ENCODE measurements at regions not wholly inside any gene's neighbourhood (a gene's known extent, or its start where the extent isn't known, plus 50 kb on each side); places are given as distances from the start of the nearest gene placed in this dataset.

DNA sequence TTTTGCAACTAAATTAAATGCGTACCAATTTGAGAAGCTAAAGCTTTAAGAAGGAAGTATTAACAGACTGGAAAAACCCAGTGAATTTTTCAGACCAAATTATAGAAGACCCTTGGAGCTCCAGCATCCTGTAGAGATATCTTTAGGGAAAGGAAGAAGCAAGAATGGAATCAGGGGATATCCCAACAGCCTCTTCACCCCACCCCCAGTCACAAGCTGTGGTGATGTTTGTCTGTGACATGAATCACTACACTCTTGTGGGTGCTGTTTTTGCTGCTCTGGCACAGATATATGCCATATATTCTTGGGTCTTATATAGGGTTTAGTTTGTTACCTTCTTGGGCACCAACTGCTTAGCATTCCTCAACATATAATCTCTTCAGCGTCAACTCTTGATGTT, 78.5 kb upstream of the BCL6 start:
- no peak for DNase-seq (ENCODE audit: low read depth)

- no peak for DNase-seq (ENCODE audit: low read depth)
These were observed 82.5 kb upstream of the BCL6 start for GRCh38 chr3:187827723-187828122.

DNA sequence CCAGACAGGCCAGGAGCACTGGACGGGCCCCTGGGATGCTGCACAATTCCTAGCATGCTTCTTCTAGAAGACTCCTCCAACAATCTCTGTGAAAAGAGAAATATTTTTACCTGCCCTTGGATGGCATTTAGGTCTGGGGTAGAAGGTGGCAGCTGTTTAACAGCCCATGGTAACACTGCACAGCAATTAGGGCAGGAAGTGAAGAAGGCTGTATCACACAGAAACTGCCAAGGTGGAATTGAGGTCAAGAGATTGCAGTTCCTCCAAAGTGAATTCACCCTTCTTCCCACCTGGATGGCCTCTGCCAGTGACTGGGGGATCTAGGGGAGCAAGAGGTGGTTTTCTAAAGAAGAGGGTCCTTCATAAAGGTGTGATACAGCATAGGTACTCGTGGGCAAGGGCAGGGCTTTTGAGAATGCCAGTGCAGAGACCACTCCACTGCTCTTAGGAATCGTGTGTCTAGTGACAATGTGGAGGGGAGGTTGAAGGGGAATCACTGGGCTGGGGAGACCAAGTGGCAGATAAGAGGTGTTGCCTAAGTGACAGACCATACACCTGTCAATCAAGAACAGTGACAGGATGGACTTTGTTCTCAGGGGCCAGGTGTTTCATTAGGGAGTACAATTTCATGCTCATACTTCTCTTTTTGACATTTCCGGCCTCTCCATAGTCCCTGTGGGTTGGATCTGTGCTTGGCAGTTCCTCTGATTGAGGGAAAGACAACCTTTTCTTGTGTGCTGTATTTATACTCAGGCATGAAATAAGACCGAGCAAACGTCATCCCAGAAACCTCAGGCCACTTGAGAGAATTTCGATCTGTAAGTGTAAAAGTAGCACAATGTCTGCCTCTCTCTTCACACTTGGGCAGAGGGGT, 83.5 kb upstream of the BCL6 start:
- DNase-seq (ENCODE audit: low read depth) = no peak

GRCh38 chr3:187830181-187830580, 84.9 kb upstream of the BCL6 start:
- DNase-seq (ENCODE audit: low read depth) = no peak

DNA sequence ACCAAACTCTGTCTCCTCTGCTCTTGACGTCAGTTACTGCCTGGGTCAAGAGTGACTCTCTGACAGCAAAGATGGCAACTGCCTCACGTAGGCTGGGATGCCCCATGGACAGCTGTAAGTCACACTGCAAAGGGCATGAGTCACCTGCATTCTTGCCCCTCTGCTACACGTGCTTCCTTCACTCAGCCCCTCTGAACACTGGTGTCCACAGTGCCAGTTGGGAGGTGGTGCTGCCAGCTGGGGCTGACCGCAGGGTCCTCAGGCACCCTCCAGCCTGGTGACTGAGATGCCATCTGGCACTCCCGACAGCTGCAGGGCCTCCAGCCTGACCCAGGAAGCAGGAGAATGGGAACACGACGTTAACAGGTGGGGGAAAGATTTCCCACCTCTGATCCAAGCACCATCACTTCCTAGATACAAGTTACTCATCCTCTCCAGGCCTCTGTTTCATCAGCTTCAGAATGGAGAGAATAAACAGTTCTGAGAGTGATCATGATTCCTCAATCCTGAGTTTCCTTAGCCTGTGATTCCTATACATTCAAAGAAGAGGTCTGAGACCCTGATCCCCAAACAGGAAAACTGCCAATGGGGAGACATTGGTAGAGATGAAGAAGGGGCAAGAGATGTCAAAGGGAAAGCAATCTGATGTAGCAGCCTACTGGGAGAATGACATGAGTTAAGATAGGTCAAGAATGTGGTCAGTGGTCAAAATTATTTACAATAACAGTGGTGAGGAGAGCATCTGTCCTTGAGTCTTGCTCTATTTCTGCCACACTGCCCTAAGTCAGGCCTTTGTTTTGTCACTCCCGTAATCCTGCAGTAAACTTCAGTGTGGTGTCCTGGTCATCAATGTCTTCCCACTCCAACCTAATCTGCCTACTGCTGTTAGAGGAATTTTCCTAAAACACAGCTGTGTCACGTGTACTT, 86.1 kb upstream of the BCL6 start:
- DNase-seq (ENCODE audit: low read depth) = no peak

- no peak for DNase-seq (ENCODE audit: low read depth)
These were observed 86.9 kb upstream of the BCL6 start for GRCh38 chr3:187832202-187832601.

DNA sequence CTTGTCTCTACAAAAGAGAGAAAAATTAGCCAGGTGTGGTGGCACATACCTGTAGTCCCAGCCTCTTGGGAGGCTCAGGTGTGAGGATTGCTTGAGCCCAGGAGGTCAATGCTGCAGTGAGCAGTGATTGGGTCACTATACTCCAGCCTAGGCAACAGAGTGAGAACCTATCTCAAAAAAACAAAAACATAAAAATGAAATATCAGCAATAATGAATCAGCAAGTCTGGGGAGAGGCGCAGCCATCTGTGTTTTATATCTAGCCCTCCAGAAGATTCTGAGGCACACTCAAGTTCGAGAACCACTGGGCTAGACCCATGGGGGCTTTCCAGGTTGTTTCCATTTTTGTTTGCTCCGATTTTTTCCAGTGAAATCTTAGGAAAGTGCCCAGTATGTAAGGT, 88.1 kb upstream of the BCL6 start:
- DNase-seq (ENCODE audit: low read depth) = no peak

- peak; percentile 20 for DNase-seq (ENCODE audit: low read depth)
These were observed 88.7 kb upstream of the BCL6 start for GRCh38 chr3:187833799-187834578.

DNA sequence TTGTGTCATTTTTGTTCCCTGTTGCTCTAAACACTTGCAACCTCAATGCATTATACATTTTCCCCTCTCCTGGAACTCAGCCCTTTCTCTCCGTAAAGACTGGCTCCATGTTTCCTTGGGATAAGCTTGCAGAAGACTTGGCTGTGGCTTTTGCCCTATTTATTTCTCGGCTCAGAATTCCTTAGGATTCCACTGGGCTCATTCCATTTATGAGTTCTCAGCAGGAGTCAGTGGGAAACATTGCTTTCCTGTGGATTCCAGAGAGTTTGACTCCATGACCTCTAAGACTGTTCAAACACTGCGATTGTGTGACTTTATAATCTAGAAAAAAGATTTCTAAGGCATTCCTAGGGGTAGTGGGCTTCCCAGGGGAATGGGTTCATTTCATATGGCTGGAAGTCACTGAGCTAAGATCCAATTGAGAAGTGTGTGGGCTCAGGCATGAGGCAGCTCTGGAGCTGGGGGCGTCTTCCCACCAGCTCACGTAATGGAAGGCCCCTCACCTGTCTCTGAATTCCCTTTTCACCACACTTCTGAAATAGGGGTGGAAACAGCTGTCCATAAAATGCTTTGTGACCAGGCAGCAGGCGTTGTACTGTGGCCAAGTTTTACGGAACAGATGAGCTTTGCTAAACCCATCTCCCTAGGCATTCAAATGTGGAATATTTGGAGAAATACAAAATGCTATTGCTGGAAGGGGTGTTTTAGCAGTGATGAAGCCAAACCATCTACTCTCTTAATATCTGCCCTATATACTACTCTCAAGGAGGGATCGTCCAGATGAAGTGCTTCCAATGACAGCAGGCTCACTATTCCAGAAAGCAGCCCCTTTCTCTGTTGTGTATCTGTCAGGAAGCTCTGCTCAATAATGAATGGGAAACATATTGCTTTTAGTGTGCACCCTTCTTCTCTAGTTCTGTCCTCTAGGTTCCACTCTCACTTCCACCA, 91.8 kb upstream of the BCL6 start:
- no peak for DNase-seq (ENCODE audit: low read depth)

GRCh38 chr3:187838016-187838540, 92.8 kb upstream of the BCL6 start:
- DNase-seq (ENCODE audit: low read depth) = no peak

DNA sequence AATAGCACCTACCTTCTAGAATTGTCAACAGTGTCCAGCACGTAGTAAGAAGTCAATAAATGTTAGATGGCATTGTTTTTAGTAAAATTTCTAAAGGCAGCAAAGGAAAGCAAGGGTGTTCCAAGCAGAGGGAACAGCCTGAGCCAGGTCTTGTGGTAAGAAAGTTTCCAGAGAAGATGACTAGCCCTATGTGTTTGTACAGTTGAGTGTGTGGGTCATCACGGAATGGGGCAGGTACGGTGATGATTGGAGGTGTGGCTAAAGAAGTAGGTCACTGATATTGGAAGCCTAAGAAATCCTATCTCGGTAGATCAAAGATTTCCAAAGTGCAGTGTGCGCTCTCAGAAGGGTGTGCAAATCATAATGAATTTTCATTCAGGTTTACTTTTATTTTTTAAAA, 94.2 kb upstream of the BCL6 start:
- no peak for DNase-seq (ENCODE audit: low read depth)

DNA sequence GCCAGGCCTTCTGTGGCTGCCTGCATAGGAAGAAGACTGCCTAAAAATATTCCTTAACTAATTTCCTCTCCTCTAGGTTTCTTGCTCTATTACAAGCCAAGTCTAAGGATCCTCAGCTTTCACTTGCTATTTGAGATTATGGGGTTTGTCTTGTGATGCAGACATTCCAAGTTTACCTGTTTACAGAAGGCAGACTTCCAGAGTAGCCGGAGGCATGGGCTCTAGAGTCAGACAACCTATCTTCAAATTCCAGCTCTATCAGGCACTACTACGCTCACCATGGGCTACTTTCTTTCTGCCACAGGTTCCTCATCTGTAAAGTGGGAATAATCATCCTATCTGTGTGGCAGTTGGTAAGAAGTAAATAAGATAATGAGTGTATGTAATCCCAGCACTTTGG, 95.6 kb upstream of the BCL6 start:
- DNase-seq (ENCODE audit: low read depth) = no peak

DNA sequence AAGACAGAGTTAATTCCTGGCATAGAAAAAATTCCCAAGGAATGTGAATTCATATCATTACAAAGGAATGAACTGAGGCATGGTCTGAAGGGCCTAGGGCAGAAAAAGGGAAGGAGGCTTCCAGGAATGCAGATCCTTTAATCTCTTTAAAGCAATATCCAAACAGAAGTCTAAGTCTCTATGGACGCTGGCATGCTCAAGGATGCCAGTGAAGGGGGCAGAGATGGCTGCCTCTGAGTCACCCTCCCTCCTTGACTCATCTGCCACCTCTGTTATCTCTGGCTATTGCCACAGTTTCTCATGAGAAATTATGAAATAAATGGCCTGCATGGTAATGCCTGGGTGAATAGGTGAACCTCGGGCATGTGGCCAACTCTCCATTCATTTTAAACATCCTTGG, 96.3 kb upstream of the BCL6 start:
- DNase-seq (ENCODE audit: low read depth) = no peak

- no peak for DNase-seq (ENCODE audit: low read depth)
These were observed 98.4 kb upstream of the BCL6 start for GRCh38 chr3:187843654-187844053.

DNA sequence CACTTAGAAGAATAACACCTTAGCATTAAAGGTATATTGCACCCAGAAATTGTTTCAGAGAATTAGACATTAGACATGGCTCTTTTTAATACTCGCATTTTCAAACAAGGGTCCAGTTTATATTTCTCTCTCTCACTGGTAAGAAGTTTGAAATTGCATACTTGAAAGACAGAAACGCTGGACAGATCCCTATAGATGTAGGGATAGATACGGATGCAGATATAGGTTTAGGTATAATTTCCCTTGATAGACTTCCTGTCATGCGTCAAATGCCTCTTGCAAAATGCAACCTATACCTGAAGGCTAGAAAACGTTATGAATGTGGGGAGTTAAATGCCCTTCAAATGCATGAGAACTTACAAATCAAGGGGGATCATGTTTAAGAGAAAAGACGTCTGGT, 99.4 kb upstream of the BCL6 start:
- no peak for DNase-seq (ENCODE audit: low read depth)

GRCh38 chr3:187845826-187846225, 100.6 kb upstream of the BCL6 start:
- no peak for DNase-seq (ENCODE audit: low read depth)

GRCh38 chr3:187848401-187848800, 103.1 kb upstream of the BCL6 start:
- no peak for DNase-seq (ENCODE audit: low read depth)

- no peak for DNase-seq (ENCODE audit: low read depth)
These were observed 103.9 kb upstream of the BCL6 start for GRCh38 chr3:187849016-187849654.

DNA sequence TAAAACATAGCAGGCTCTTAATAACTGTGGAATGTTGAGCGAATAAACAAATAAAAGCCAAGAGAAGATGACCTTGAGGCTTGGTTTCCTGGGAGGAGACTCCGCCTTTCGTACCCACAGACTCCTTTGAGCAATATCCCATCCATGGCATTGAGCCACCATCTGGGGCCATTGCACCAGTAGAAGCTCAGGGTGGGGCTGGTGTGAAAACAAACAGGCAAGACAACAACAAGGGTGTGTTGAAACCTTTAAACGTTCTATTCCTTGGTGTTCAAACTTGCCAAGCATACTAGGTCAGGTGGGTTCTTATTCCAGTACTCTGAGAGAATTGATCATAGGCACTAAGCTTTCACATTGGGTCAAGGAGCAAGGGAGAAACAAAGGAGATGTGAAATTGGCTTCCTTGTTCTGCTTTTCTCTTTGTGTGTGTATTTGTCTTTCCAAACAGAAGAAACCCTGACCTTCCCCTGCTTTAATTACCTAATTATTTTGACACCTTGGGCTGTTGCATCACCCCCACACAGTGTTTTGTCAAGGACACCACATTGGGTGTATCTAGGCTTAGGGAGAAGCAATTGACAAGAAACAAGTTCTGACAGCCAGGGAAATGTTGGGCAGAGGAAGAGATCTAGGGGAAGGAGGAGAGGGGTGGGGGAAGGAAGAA, 105.1 kb upstream of the BCL6 start:
- no peak for DNase-seq (ENCODE audit: low read depth)
